NCI-H2196 (cell line): ENCODE measurements at regions not wholly inside any gene's neighbourhood (a gene's known extent, or its start where the extent isn't known, plus 50 kb on each side); places are given as distances from the start of the nearest gene placed in this dataset.

Source experiments
- DNase-seq: peaks from one replicate; lab custom pipeline; 2025; ENCODE audit not compliant: unreplicated experiment; lab: John Stamatoyannopoulos, UW

- DNase-seq = no peak
These were observed 765.0 kb downstream of the IGSF11 start for GRCh38 chr3:118269537-118270125.

DNA sequence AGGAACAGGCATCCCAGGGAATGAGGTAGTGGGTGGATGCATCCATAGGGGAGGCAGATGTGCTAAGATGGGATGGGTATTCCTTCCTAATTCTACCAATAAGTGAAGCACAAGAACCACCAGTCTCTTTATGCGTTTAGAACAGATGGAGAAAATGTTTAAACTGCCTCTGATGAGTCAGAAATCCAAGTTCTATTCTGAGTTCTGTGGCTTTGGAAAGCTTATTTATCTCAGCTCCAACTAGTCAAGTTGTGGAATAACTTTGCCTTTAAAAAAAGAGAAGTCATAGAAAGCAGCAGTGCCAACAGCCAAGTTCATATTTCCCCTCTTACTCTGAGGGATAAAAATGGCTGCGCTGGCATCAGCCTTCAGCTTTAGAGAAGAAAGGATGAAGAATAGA, 761.7 kb downstream of the IGSF11 start:
- no peak for DNase-seq

- DNase-seq = no peak
These were observed 756.8 kb downstream of the IGSF11 start for GRCh38 chr3:118277814-118278213.

DNA sequence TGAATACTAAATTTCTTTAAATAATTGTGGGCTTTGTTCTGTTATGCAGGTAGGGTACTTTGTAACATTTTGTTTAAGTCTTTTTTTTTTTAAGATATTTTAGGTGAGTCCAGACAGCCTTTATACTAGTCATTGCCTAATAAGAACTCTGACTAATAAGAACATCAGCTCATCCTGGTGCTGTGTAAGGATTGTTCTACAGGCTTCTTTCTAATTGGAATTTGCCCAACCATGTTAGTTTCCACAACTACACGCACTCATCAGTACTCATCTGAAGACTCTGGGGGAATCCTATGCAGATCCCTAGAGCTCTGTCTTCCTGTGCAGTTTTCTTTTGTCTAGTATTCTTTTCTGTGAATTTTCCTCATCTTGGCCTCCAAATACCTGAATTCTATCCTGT, 741.8 kb downstream of the IGSF11 start:
- no peak for DNase-seq

DNA sequence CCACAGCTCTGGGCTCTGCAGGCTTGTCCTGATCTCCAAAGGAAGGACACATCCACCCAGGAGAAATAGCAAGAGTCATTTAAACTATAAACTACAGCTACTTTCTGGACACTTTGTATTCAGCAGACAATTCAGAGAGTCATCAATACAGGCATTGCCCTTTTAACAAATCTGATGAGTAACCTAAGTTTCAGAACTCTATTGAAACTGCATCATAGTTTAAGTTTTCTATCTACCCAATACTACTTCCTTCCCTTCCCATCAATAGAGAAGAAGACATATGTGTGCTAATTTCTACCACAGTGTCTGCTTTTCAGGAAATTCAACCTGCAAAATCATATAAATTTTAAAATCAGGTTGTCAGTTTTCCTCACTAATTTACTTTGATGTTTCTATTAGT, 736.5 kb downstream of the IGSF11 start:
- no peak for DNase-seq

- no peak for DNase-seq
These were observed 730.1 kb downstream of the IGSF11 start for GRCh38 chr3:118304557-118304956.

DNA sequence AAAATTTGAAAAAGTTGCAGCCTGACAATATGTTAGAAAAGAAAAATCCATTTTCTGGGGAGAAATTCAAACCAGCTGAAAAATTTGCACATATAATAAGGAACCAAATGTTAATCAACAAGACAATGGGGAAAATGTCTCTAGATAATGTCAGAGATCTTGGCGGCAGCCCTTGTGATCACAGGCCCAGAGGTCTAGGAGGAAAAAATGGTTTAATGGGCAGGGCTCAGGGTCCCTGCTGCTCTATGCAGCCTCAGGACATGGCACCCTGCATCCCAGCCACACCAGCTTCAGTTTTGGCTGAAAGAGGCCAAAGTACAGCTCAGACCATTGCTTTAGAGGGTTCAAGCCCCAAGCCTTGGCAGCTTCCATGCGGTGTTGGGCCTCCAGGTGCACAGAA, 701.9 kb downstream of the IGSF11 start:
- no peak for DNase-seq

DNA sequence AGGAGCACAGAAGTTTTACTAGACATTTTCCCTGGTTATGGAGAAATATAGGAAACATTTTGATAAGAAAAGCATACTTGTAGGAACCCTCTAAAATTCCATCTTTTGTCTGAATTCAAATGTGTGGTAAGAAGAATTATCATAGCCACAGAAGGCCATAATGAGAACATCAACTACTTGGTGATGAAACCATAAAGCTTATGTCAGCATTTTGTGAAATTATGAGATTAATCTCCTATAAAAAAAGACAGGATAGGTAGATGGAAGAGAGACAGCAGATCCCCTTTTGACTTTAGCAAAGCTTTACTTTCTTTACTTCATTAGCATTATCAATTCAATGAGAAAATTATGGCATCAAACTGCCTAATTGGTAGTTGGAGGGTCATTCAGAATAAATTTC, 697.0 kb downstream of the IGSF11 start:
- DNase-seq = no peak

DNA sequence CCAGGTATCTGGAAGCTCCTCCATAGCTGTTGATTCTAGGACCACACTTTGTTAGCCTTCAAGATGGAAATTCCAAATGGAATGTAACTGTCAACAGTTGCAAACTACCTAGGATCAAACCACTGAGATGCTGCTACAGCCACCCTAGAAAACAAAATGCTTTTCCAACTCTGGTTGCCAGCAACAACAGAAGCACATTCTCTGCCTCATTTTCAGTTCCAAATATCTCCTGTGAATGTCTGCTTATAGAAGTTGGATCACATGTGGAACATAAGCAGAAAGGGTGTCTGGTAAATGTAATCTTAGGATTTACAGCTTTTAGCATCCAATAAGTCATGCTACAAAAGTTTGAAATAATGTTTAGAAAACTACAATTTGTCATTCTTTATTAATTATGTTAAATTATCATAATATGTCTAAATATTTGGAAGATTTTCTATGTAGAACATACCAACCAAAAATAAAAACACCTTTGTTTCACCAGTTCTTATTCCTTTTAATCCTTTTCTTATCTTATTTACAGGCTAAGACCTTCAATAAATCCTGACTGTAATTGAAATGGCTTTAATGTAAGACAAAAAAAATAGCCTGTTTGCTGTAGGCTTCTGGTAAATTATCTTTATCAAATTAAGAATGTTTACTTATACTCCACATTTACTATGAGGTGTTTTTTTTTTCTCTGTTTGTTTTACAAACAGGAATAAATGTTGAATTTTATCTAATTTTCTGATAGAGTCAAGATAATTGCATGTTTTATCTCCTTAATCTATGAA, 687.1 kb downstream of the IGSF11 start:
- no peak for DNase-seq

DNA sequence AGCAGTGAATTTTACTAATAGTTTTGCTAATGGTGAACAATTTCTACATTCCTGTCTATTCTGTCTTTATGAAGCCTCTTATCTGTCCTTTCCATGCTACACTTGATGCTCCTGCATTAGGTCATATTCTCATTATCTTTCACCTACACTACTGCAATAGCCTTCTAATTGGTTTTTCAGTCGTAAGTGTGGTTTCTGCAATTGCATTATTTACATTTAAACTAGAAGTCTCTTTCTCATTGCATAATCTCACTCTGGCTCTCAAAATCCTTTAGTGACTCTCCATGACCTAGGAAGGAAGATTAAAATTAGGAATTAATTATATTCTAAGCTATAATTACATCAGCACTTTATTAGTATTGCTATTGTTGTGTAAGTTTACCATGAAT, 686.5 kb downstream of the IGSF11 start:
- DNase-seq = no peak

DNA sequence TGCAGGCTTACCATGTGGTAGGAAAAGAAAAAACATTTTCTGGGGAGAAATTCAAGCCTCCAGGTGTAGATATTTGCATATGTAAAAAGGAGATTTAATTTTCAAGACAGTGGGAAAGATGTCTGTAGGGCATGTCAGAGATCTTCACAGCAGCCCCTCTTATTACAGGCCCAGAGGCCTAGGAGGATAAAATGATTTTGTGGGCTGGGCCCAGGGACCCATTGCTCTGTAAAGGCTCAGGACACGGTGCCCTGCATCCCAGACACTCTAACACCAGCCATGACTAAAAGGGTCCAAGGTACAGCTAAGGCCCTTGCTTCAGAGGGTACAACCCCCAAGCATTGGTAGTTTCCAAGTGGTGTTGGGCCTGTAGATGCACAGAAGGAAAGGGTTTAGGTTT, 680.1 kb downstream of the IGSF11 start:
- no peak for DNase-seq

DNA sequence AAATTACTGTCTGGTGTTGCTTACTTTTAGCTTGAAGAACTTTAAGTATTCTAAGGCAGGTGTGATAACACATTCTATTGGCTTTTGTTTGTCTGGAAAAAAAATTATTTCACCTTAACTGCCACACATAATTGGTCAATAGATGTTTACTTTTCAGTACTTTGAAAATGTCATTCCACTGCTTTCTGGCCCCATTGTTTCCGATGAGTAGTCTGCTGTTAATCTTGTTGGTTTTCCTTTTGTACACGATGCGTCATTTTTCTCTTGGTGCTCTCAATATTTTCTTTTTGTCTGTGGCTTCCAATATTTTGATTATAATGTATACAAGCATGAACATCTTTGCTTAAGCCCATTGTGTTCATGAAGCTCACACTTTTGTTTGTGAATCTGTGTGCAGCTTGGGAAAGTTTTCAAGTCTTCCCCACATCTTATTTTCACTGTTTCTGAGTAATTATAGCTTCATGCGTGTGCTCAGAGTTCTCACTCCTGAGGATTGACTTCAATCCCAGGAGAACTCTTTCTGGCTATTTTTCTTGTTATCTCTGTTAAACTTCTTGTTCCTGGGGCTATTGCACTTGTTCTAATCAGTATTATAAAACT, 664.7 kb downstream of the IGSF11 start:
- DNase-seq = no peak

- DNase-seq = peak; percentile 36
These were observed 654.1 kb downstream of the IGSF11 start for GRCh38 chr3:118380576-118380975.

- DNase-seq = no peak
These were observed 638.2 kb downstream of the IGSF11 start for GRCh38 chr3:118396491-118396890.

DNA sequence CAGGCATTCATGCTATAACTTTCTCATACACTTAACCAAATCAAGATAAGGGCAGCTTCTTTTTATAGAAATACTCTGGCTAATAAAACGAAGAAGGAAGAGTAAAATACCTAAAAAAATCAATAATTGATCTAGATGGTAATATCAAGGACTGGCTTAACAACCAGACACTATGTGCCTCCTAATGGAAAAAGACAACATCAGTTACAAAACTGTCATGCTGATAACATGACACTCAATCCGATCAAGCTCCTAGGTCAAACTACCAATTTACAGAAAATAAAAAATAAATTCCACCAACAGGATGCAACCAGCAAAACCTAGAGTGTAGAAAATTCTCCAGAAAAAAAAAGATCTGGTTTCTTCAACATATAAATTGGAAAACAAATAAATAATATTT, 634.6 kb downstream of the IGSF11 start:
- DNase-seq = no peak

- DNase-seq = no peak
These were observed 633.8 kb downstream of the IGSF11 start for GRCh38 chr3:118400886-118401285.

- no peak for DNase-seq
These were observed 632.8 kb downstream of the IGSF11 start for GRCh38 chr3:118401887-118402286.

DNA sequence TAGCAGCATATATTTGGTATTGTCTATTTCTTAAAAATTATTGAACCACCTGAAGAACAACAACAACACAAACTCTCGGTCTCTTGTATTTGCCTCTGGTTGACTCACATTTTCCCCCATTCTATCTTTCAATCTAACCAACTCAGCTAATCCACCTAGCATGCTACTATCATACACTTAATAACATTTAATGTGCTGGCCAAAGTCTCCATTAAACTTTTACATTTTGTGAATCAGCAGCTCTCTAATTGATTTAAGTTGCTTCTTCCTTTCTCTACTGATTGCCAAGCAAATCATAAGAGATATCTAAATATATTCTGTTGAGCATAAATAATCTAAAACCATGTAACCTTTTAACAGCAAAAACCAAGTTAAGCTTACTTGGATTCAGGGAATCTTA, 631.7 kb downstream of the IGSF11 start:
- no peak for DNase-seq

- DNase-seq = no peak
These were observed 628.1 kb downstream of the IGSF11 start for GRCh38 chr3:118406562-118406961.

DNA sequence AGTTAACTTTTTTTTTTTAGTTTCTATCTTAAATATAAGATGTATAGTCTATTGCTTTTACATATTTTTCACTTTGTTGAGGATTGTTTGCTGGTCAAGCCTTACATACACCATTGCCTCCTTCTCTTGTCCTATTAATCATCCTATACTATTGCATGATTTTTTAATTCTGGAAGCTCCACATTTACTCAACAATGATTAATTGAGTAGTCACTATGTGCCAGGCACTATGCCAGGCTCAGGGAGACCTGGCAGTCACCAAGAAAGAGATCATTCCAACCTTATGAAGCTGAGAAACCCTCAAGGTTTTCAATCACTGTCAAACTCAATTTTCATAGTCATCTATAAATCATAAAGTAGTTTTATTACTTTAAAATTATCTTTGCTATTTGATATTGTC, 626.2 kb downstream of the IGSF11 start:
- no peak for DNase-seq

DNA sequence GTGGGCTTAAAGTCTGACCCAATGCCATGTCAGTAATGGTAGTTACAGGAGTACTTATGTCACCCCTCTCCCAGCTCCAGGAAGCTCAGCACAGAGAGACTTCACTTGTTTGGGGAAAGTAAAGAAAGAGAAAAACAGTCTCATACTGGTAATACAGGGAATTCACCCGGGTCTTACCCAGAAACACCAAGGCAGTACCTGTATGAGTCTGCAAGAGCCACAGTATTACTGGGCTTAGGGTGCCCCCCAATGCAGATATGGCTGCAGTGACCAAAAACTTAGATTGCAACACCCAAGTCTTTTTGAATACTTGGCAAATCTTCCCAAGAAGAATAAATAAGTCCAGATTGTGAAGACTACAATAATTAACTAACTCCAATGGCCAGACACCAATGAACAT, 622.1 kb downstream of the IGSF11 start:
- no peak for DNase-seq

DNA sequence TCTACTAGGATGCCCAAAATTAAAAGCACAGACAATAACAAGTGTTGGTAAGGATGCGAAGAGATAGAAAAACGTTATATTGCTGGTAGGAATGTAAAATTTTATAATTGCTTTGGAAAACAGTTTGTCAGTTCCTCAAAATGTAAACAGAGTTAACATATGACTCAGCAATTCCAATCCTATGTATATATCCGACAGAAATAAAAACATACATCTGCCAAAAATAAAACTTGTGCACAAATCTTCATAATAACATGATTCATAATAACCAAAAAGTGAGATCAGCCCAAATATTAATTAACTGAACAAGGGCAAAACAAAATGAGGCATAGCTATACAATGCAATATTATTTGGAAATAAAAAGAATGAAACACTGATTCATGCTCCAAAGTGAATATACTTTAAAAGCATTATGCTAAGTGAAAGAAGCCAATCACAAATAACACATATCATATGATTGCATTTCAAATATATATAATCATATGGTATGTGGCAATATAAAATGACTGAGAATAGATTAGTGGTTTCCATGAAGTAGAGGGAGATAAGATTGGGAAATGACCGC, 609.3 kb downstream of the IGSF11 start:
- DNase-seq = no peak
